22Rv1 (cell line): ENCODE measurements at regions not wholly inside any gene's neighbourhood (a gene's known extent, or its start where the extent isn't known, plus 50 kb on each side); places are given as distances from the start of the nearest gene placed in this dataset.

Experiments used
- ZFX ChIP-seq: fragments of 450-650 bp; IDR thresholded peaks from 2 replicates; pipeline ENCODE4 v1.6.1; 2017; ENCODE audit warnings: antibody characterized with exemption, borderline replicate concordance
- TF ChIP-seq, protein P1 (sequence below): fragments of 450-650 bp; IDR thresholded peaks from 2 replicates; pipeline ENCODE4 v1.5.1; 2017; ENCODE audit warnings: mild to moderate bottlenecking

DNA sequence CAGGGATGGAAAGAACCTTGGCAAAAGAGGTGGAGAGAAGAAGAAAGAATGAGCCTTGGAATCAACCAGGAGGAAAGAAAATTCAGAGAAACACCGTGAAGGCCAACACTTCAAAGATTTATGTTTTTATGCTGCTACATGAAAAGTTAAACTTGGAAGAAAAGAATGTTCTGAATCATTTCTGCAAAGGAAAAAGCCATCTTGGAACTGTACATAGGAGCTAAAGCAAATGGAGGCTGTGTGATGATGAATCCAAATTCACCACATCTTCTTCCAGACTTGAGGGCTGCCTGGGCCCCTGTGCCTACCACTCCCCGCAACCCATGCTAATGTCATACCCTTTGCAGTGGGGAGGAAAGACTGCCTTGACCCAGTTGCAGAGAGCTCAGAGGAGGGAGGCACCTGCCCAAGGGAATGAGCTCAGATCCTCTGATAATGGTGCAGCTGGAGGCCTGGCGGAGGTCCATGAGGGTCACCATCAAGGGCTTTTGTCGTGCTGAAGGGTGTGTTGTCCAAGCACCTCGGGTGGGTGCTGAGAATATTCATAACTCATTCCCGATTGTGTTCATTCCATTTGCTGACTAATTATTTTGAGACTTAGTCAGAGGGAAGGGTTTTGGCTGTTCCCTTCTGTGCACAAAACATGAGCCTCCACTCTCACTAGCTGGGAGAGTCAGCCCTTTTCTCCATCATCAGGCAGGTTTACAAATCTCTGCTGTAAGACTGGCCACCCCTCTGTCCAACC lies 245.8 kb upstream of the JAG1 start:
- TF ChIP-seq, protein P1, sequence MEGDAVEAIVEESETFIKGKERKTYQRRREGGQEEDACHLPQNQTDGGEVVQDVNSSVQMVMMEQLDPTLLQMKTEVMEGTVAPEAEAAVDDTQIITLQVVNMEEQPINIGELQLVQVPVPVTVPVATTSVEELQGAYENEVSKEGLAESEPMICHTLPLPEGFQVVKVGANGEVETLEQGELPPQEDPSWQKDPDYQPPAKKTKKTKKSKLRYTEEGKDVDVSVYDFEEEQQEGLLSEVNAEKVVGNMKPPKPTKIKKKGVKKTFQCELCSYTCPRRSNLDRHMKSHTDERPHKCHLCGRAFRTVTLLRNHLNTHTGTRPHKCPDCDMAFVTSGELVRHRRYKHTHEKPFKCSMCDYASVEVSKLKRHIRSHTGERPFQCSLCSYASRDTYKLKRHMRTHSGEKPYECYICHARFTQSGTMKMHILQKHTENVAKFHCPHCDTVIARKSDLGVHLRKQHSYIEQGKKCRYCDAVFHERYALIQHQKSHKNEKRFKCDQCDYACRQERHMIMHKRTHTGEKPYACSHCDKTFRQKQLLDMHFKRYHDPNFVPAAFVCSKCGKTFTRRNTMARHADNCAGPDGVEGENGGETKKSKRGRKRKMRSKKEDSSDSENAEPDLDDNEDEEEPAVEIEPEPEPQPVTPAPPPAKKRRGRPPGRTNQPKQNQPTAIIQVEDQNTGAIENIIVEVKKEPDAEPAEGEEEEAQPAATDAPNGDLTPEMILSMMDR = no peak
- TF ChIP-seq ZFX = no peak
